H1 (cell line): ENCODE measurements at regions not wholly inside any gene's neighbourhood (a gene's known extent, or its start where the extent isn't known, plus 50 kb on each side); places are given as distances from the start of the nearest gene placed in this dataset.

ENCODE experiments used
- EGR1 ChIP-seq: IDR thresholded peaks from 2 replicates; pipeline ENCODE4 v1.6.1; 2011; ENCODE audit warnings: low read depth, low read length, borderline replicate concordance
- EZH2 ChIP-seq: fragments of 200-600 bp; sonication (generic); IDR thresholded peaks from 2 replicates; pipeline ENCODE4 v1.7.1; 2012; ENCODE audit warnings: low read depth, mild to moderate bottlenecking, moderate library complexity, low read length, inconsistent platforms; ENCODE audit not compliant: severe bottlenecking
- GABPA ChIP-seq: IDR thresholded peaks from 2 replicates; pipeline ENCODE4 v1.6.1; 2011; ENCODE audit warnings: mild to moderate bottlenecking, low read length, moderate library complexity, borderline replicate concordance; ENCODE audit not compliant: insufficient read depth
- GTF2F1 ChIP-seq: IDR thresholded peaks from 2 replicates; pipeline ENCODE4 v1.6.1; 2012; ENCODE audit warnings: low read depth, low read length, improper control_type of control experiment, borderline replicate concordance
- JUN ChIP-seq: IDR thresholded peaks from 2 replicates; pipeline ENCODE4 v1.6.1; 2011; ENCODE audit warnings: low read depth, mild to moderate bottlenecking, improper control_type of control experiment, low read length
- KDM5A ChIP-seq: fragments of 200-600 bp; IDR thresholded peaks from 2 replicates; pipeline ENCODE4 v1.7.1; 2012; ENCODE audit warnings: mild to moderate bottlenecking, low read length, inconsistent platforms, mixed read lengths
- PHF8 ChIP-seq: fragments of 200-600 bp; sonication (generic); conservative IDR thresholded peaks from 2 replicates; pipeline ENCODE4 v1.7.1; 2012; ENCODE audit warnings: low read depth, mild to moderate bottlenecking, inconsistent platforms, low read length, moderate library complexity
- POLR2AphosphoS5 ChIP-seq: IDR thresholded peaks from 2 replicates; pipeline ENCODE4 v1.6.1; 2011; ENCODE audit warnings: low read depth, low read length
- RFX5 ChIP-seq: IDR thresholded peaks from 2 replicates; pipeline ENCODE4 v1.6.1; 2011; ENCODE audit warnings: low read depth, low read length, improper control_type of control experiment, borderline replicate concordance
- RXRA ChIP-seq: IDR thresholded peaks from 2 replicates; pipeline ENCODE4 v1.6.1; 2011; ENCODE audit warnings: low read depth, mild to moderate bottlenecking, low read length, moderate library complexity; ENCODE audit not compliant: insufficient read depth
- SIN3A ChIP-seq, 2 experiments: IDR thresholded peaks in 1 of 2; conservative IDR thresholded peaks in 1 of 2; 2 replicates each; pipeline ENCODE4 v1.6.1; 2011 to 2012; ENCODE audit warnings: low read length in 2 of 2, improper control_type of control experiment in 1 of 2, low read depth in 1 of 2, mild to moderate bottlenecking in 1 of 2
- TF ChIP-seq, protein P1 (sequence below), 3 experiments: IDR thresholded peaks; 1 replicate in 2 of 3; 2 replicates in 1 of 3; pipeline versions ENCODE4 v1.5.1 to v1.6.1; 2011; ENCODE audit warnings: low read length in 3 of 3, mild to moderate bottlenecking in 3 of 3, inconsistent platforms in 2 of 3, low read depth in 1 of 3, moderate library complexity in 1 of 3; ENCODE audit not compliant: insufficient read depth in 1 of 3; ENCODE audit errors: control extremely low read depth in 1 of 3

DNA sequence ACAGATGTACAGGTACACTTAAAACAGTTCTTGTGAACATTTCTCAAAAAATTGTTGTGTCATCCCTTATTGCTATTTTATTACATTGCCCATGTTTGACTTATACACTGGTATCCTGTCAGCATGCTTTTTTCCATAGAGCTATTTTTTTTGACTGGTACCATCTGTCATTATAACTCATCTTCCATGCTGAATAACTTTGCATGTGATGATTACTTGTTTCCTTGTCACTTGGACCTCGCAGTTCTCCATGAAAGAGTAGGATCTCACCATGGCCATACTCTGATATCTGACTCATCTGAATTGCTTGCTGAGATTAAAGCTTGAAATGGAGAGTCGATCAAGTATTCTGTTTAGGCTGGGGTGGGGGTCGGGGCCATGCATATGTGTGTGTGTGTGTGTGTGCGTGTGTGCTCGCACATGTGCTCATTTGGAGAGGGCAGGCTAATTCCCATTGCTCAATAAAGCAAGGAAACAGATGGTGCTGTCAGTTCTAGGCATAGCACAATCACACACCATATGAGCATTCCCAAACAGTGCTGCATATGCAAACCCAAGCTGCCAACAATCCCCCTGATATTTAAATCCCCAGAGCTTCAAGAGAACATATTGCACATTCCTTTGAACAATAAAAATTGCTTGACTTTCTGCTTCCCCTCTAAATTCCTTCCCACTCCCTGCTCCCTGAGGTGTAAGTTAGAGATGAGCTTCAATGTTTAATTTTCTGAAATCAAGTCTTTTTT is 62.9 kb downstream of the NHLRC3 start:
- no peak for TF ChIP-seq POLR2AphosphoS5
- no peak for TF ChIP-seq SIN3A (conservative IDR thresholded peaks at IDR 0.05 in 1 of 2, IDR thresholded peaks at IDR 0.05 in 1 of 2; ENCODE audit: low read depth in 1 of 2, low read length in 2 of 2)
- TF ChIP-seq RXRA: no peak
- no peak for TF ChIP-seq EGR1
- TF ChIP-seq GABPA: no peak
- TF ChIP-seq, protein P1, sequence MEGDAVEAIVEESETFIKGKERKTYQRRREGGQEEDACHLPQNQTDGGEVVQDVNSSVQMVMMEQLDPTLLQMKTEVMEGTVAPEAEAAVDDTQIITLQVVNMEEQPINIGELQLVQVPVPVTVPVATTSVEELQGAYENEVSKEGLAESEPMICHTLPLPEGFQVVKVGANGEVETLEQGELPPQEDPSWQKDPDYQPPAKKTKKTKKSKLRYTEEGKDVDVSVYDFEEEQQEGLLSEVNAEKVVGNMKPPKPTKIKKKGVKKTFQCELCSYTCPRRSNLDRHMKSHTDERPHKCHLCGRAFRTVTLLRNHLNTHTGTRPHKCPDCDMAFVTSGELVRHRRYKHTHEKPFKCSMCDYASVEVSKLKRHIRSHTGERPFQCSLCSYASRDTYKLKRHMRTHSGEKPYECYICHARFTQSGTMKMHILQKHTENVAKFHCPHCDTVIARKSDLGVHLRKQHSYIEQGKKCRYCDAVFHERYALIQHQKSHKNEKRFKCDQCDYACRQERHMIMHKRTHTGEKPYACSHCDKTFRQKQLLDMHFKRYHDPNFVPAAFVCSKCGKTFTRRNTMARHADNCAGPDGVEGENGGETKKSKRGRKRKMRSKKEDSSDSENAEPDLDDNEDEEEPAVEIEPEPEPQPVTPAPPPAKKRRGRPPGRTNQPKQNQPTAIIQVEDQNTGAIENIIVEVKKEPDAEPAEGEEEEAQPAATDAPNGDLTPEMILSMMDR (IDR thresholded peaks at IDR 0.05; ENCODE audit: control extremely low read depth in 1 of 3, insufficient read depth in 1 of 3, low read depth in 1 of 3, low read length in 3 of 3): no peak
- no peak for TF ChIP-seq KDM5A
- no peak for TF ChIP-seq EZH2
- TF ChIP-seq GTF2F1: no peak
- TF ChIP-seq PHF8: no peak
- TF ChIP-seq JUN: no peak
- no peak for TF ChIP-seq RFX5
